H9 (cell line): ENCODE measurements at regions not wholly inside any gene's neighbourhood (a gene's known extent, or its start where the extent isn't known, plus 50 kb on each side); places are given as distances from the start of the nearest gene placed in this dataset.

Source experiments
- DNase-seq: peaks from one replicate; pipeline ENCODE4 v3.0.0-alpha.2; 2017
- H2AFZ ChIP-seq: one replicate; pipeline ENCODE4 v1.6.1; 2013; ENCODE audit warnings: mild to moderate bottlenecking, low read length, control low read depth, moderate library complexity
- H2AK5ac ChIP-seq: 2 replicates; pipeline ENCODE4 v1.6.1; 2013; ENCODE audit warnings: low read length, control low read depth, mixed read lengths; ENCODE audit not compliant: insufficient read length
- H2BK120ac ChIP-seq: one replicate; pipeline ENCODE4 v1.6.1; 2013; ENCODE audit warnings: low read depth, mild to moderate bottlenecking, low read length, control low read depth, inconsistent platforms; ENCODE audit not compliant: poor library complexity, severe bottlenecking
- H2BK12ac ChIP-seq: 2 replicates; pipeline ENCODE4 v1.6.1; 2013; ENCODE audit warnings: low read length, control low read depth, mixed read lengths, low read depth; ENCODE audit not compliant: insufficient read length
- H2BK15ac ChIP-seq: 2 replicates; pipeline ENCODE4 v1.6.1; 2013; ENCODE audit warnings: low read depth, low read length, control low read depth
- H2BK20ac ChIP-seq: one replicate; pipeline ENCODE4 v1.6.1; 2013; ENCODE audit warnings: low read depth, mild to moderate bottlenecking, low read length, control low read depth, inconsistent platforms; ENCODE audit not compliant: poor library complexity, severe bottlenecking
- H2BK5ac ChIP-seq: 2 replicates; pipeline ENCODE4 v1.6.1; 2013; ENCODE audit warnings: low read length, control low read depth, mixed read lengths; ENCODE audit not compliant: insufficient read length
- H3K14ac ChIP-seq: 2 replicates; pipeline ENCODE4 v1.6.1; 2013; ENCODE audit warnings: low read length, control low read depth; ENCODE audit not compliant: insufficient read depth
- H3K18ac ChIP-seq: 2 replicates; pipeline ENCODE4 v1.6.1; 2013; ENCODE audit warnings: low read depth, mild to moderate bottlenecking, mixed read lengths, low read length, control low read depth; ENCODE audit not compliant: insufficient read length
- H3K23ac ChIP-seq: 2 replicates; pipeline ENCODE4 v1.6.1; 2013; ENCODE audit warnings: low read length, control low read depth, mixed read lengths, low read depth; ENCODE audit not compliant: insufficient read length
- H3K23me2 ChIP-seq: 2 replicates; pipeline ENCODE4 v1.6.1; 2013; ENCODE audit warnings: low read depth, mild to moderate bottlenecking, mixed read lengths, low read length, control low read depth; ENCODE audit not compliant: insufficient read length, poor library complexity, severe bottlenecking
- H3K27ac ChIP-seq: 2 replicates; pipeline ENCODE4 v1.5.1; 2013; ENCODE audit warnings: low read length, control low read depth, mixed read lengths, low read depth; ENCODE audit not compliant: insufficient read length
- H3K27me3 ChIP-seq: 2 replicates; pipeline ENCODE4 v1.6.1; 2013; ENCODE audit warnings: low read length, control low read depth, inconsistent platforms; ENCODE audit not compliant: insufficient read depth
- H3K4ac ChIP-seq: 2 replicates; pipeline ENCODE4 v1.6.1; 2013; ENCODE audit warnings: low read depth, mild to moderate bottlenecking, control low read depth, inconsistent platforms, low read length, moderate library complexity
- H3K4me1 ChIP-seq: 2 replicates; pipeline ENCODE4 v1.6.1; 2013; ENCODE audit warnings: low read length, control low read depth, inconsistent platforms; ENCODE audit not compliant: insufficient read depth
- H3K4me2 ChIP-seq: 2 replicates; pipeline ENCODE4 v1.6.1; 2013; ENCODE audit warnings: low read length, control low read depth, mixed read lengths; ENCODE audit not compliant: insufficient read length, insufficient read depth
- H3K56ac ChIP-seq: 2 replicates; pipeline ENCODE4 v1.6.1; 2013; ENCODE audit warnings: low read depth, mild to moderate bottlenecking, mixed read lengths, low read length, control low read depth; ENCODE audit not compliant: insufficient read length
- H3K79me1 ChIP-seq: 2 replicates; pipeline ENCODE4 v1.6.1; 2013; ENCODE audit warnings: low read depth, mild to moderate bottlenecking, moderate library complexity, low read length, control low read depth, inconsistent platforms; ENCODE audit not compliant: insufficient read depth, poor library complexity, severe bottlenecking
- H3K79me2 ChIP-seq: 2 replicates; pipeline ENCODE4 v1.6.1; 2013; ENCODE audit warnings: low read length, control low read depth, inconsistent platforms; ENCODE audit not compliant: insufficient read depth
- H3K9ac ChIP-seq: 2 replicates; pipeline ENCODE4 v1.6.1; 2013; ENCODE audit warnings: low read length, control low read depth, mixed read lengths; ENCODE audit not compliant: insufficient read length; ENCODE audit errors: extremely low read depth
- H3K9me3 ChIP-seq: one replicate; pipeline ENCODE4 v1.6.1; 2013; ENCODE audit warnings: low read depth, low read length, inconsistent platforms; ENCODE audit not compliant: control insufficient read depth
- H3T11ph ChIP-seq: one replicate; pipeline ENCODE4 v1.6.1; 2013; ENCODE audit warnings: mild to moderate bottlenecking, low read length, control low read depth, inconsistent platforms
- H4K20me1 ChIP-seq: one replicate; pipeline ENCODE4 v1.6.1; 2013; ENCODE audit not compliant: control insufficient read depth, insufficient read length, insufficient read depth
- H4K5ac ChIP-seq: 2 replicates; pipeline ENCODE4 v1.6.1; 2013; ENCODE audit warnings: low read depth, mild to moderate bottlenecking, mixed read lengths, low read length, control low read depth; ENCODE audit not compliant: insufficient read length
- H4K8ac ChIP-seq: replicated peaks from 2 replicates; pipeline ENCODE4 v1.6.1; 2013; ENCODE audit warnings: low read length, control low read depth, mixed read lengths, low read depth; ENCODE audit not compliant: insufficient read length
- H4K91ac ChIP-seq: 2 replicates; pipeline ENCODE4 v1.6.1; 2013; ENCODE audit warnings: low read depth, mild to moderate bottlenecking, moderate library complexity, mixed read lengths, low read length, control low read depth; ENCODE audit not compliant: insufficient read length
- H3K27ac Mint-ChIP-seq, 3 experiments: 2 replicates in 2 of 3; 3 replicates in 1 of 3; pipeline ENCODE4 v1.8.0; 2020 to 2021; ENCODE audit warnings: mixed read lengths in 3 of 3, mild to moderate bottlenecking in 1 of 3, moderate library complexity in 1 of 3
- H3K27me3 Mint-ChIP-seq: 2 replicates; pipeline ENCODE4 v1.8.0; 2021; ENCODE audit warnings: low read depth, mild to moderate bottlenecking, moderate library complexity, mixed read lengths
- H3K36me3 Mint-ChIP-seq, 3 experiments: 2 replicates in 2 of 3; 3 replicates in 1 of 3; pipeline ENCODE4 v1.8.0; 2020 to 2021; ENCODE audit warnings: low read depth in 3 of 3, mixed read lengths in 3 of 3; ENCODE audit not compliant: insufficient read depth in 1 of 3
- H3K4me1 Mint-ChIP-seq, 2 experiments: 2 replicates each; pipeline ENCODE4 v1.8.0; 2020; ENCODE audit warnings: mixed read lengths in 2 of 2
- H3K4me3 Mint-ChIP-seq, 2 experiments: 2 replicates in 1 of 2; 3 replicates in 1 of 2; pipeline ENCODE4 v1.8.0; 2020 to 2021; ENCODE audit warnings: mild to moderate bottlenecking in 2 of 2, mixed read lengths in 2 of 2, moderate library complexity in 1 of 2
- H3K9me3 Mint-ChIP-seq, 2 experiments: 2 replicates in 1 of 2; 3 replicates in 1 of 2; pipeline ENCODE4 v1.8.0; 2020; ENCODE audit warnings: mild to moderate bottlenecking in 2 of 2, mixed read lengths in 2 of 2, moderate library complexity in 1 of 2
- CTCF ChIP-seq: fragments of 200-600 bp; sonication (generic); conservative IDR thresholded peaks from 3 replicates; pipeline ENCODE4 v1.8.0; 2021; ENCODE audit warnings: antibody characterized with exemption, mild to moderate bottlenecking
- WGBS: extraction: QIAGEN DNeasy Blood & Tissue Kit; methylation state at CpG from one replicate; pipeline ENCODE4 v1.1.7; 2013; ENCODE audit warnings: missing lambda C conversion rate, low lambda C conversion rate, mixed read lengths; ENCODE audit not compliant: insufficient read length; ENCODE audit errors: extremely low coverage; 5-methylcytosine and 5-hydroxymethylcytosine counted together

GRCh38 chr4:183012879-183013729 is 86.0 kb upstream of the WWC2 start:
- no peaks in the 10 kb centered on the region for H3K79me1 ChIP-seq
- H2BK120ac ChIP-seq: no peak overlapping the region
- no peak overlapping the region for H3K18ac ChIP-seq
- no peaks in the 10 kb centered on the region for H3K27me3 ChIP-seq
- no peak overlapping the region for H3T11ph ChIP-seq
- peaks cover 31% of the 10 kb centered on the region for H3K27me3 Mint-ChIP-seq
- H2AK5ac ChIP-seq: no peak overlapping the region
- no peak overlapping the region for H2BK15ac ChIP-seq
- no peak overlapping the region for H4K5ac ChIP-seq
- H2BK5ac ChIP-seq: no peak overlapping the region
- no peak overlapping the region for H3K4ac ChIP-seq
- no peaks in the 10 kb centered on the region for H3K9me3 Mint-ChIP-seq
- H2BK12ac ChIP-seq: no peak overlapping the region
- H3K14ac ChIP-seq: no peak overlapping the region
- no peak overlapping the region for H3K23ac ChIP-seq
- H3K4me2 ChIP-seq: peak overlapping the region; percentile 45
- H3K27ac ChIP-seq: no peak overlapping the region
- H4K91ac ChIP-seq: no peak overlapping the region
- H2AFZ ChIP-seq: no peak overlapping the region
- H2BK20ac ChIP-seq: no peak overlapping the region
- no peaks in the 10 kb centered on the region for H4K20me1 ChIP-seq
- no peak overlapping the region for H3K9ac ChIP-seq
- H3K4me3 Mint-ChIP-seq: peak overlapping the region; percentile 49 to 52
- no peaks in the 10 kb centered on the region for H3K36me3 Mint-ChIP-seq
- 0 out of 7 replicates have a peak overlapping the region, but pooled peaks of 1 of the 3 experiments have one; percentile 41 for H3K27ac Mint-ChIP-seq
- no peak overlapping the region for H4K8ac ChIP-seq
- H3K4me1 ChIP-seq: no peaks in the 10 kb centered on the region
- H3K9me3 ChIP-seq: no peaks in the 10 kb centered on the region
- peak; percentile 24; the same call in 2 of the 3 replicates for TF ChIP-seq CTCF
- H3K23me2 ChIP-seq: no peaks in the 10 kb centered on the region
- DNase-seq: peak; percentile 54
- no CpG with 5 or more reads among the region's 18 CpGs for WGBS
- no peak overlapping the region for H3K56ac ChIP-seq
- H3K4me1 Mint-ChIP-seq: peaks cover 7 to 14% of the 10 kb centered on the region in 2 experiments
- no peaks in the 10 kb centered on the region for H3K79me2 ChIP-seq
